H1 (cell line): ENCODE measurements at regions not wholly inside any gene's neighbourhood (a gene's known extent, or its start where the extent isn't known, plus 50 kb on each side); places are given as distances from the start of the nearest gene placed in this dataset.

Source experiments
- CREB1 ChIP-seq: IDR thresholded peaks from 2 replicates; pipeline ENCODE4 v1.6.1; 2012; ENCODE audit warnings: inconsistent platforms
- CTCF ChIP-seq, 3 experiments: IDR thresholded peaks; 1 replicate in 2 of 3; 2 replicates in 1 of 3; pipeline versions ENCODE4 v1.5.1 to v1.6.1; 2011; ENCODE audit warnings: low read length in 3 of 3, mild to moderate bottlenecking in 3 of 3, inconsistent platforms in 2 of 3, low read depth in 1 of 3, moderate library complexity in 1 of 3; ENCODE audit not compliant: insufficient read depth in 1 of 3; ENCODE audit errors: control extremely low read depth in 1 of 3
- EZH2 ChIP-seq: fragments of 200-600 bp; sonication (generic); IDR thresholded peaks from 2 replicates; pipeline ENCODE4 v1.7.1; 2012; ENCODE audit warnings: low read depth, mild to moderate bottlenecking, moderate library complexity, low read length, inconsistent platforms; ENCODE audit not compliant: severe bottlenecking
- MAX ChIP-seq: IDR thresholded peaks from 2 replicates; pipeline ENCODE4 v1.6.1; 2012; ENCODE audit warnings: inconsistent platforms
- POLR2A ChIP-seq, 2 experiments: IDR thresholded peaks; 1 replicate in 1 of 2; 2 replicates in 1 of 2; pipeline ENCODE4 v1.6.1; 2011; ENCODE audit warnings: low read depth in 2 of 2, low read length in 2 of 2, mild to moderate bottlenecking in 2 of 2; ENCODE audit errors: control extremely low read depth in 1 of 2
- RFX5 ChIP-seq: IDR thresholded peaks from 2 replicates; pipeline ENCODE4 v1.6.1; 2011; ENCODE audit warnings: low read depth, low read length, improper control_type of control experiment, borderline replicate concordance
- SIN3A ChIP-seq, 2 experiments: IDR thresholded peaks in 1 of 2; conservative IDR thresholded peaks in 1 of 2; 2 replicates each; pipeline ENCODE4 v1.6.1; 2011 to 2012; ENCODE audit warnings: low read length in 2 of 2, improper control_type of control experiment in 1 of 2, low read depth in 1 of 2, mild to moderate bottlenecking in 1 of 2
- TAF1 ChIP-seq: IDR thresholded peaks from 2 replicates; pipeline ENCODE4 v1.6.1; 2011; ENCODE audit warnings: mild to moderate bottlenecking, low read depth, low read length
- USF2 ChIP-seq: IDR thresholded peaks from 2 replicates; pipeline ENCODE4 v1.6.1; 2011; ENCODE audit warnings: low read length, improper control_type of control experiment
- ZNF274 ChIP-seq: IDR thresholded peaks from 2 replicates; pipeline ENCODE4 v1.7.0; 2012; ENCODE audit warnings: low read length, borderline replicate concordance; ENCODE audit errors: extremely low read depth

- TF ChIP-seq SIN3A (conservative IDR thresholded peaks at IDR 0.05 in 1 of 2, IDR thresholded peaks at IDR 0.05 in 1 of 2; ENCODE audit: low read depth in 1 of 2, low read length in 2 of 2) (no peak), CREB1 (no peak), POLR2A (IDR thresholded peaks at IDR 0.05; ENCODE audit: control extremely low read depth in 1 of 2, low read depth in 2 of 2, low read length in 2 of 2) (no peak), EZH2 (no peak), USF2 (no peak), MAX (no peak), CTCF (IDR thresholded peaks at IDR 0.05; ENCODE audit: control extremely low read depth in 1 of 3, insufficient read depth in 1 of 3, low read depth in 1 of 3, low read length in 3 of 3) (no peak), ZNF274 (no peak), RFX5 (no peak), TAF1 (no peak)
Observed at GRCh38 chr15:60138397-60138968, 134.4 kb downstream of the FOXB1 start.
